ENCODE measurements at regions not wholly inside any gene's neighbourhood (a gene's known extent, or its start where the extent isn't known, plus 50 kb on each side); places are given as distances from the start of the nearest gene placed in this dataset.
"Not testable (repeated sequence)": the region's sequence is repeated elsewhere in the genome, so short reads cannot be mapped to it uniquely, and the experiment has no call there.

- H3K36me3 ChIP-seq (ENCODE audit: control insufficient read depth in 2 of 2, extremely low read depth in 1 of 2, insufficient read depth in 2 of 2, low read length in 2 of 2), result no peaks in the 10 kb centered on the region
- TF ChIP-seq EZH2 (IDR thresholded peaks at IDR 0.05; ENCODE audit: borderline replicate concordance, low read depth, low read length, severe bottlenecking), result no peak
- POLR2A ChIA-PET, result no interaction called here
These were observed 50.8 kb upstream of the MCUR1 start for GRCh38 chr6:13865141-13865540.

GRCh38 chr6:13864669-13865068 lies 50.3 kb upstream of the MCUR1 start:
- dilution Hi-C loops (cut with MboI; ENCODE audit: extremely low pct_ligation_motif_present, low sequenced_read_pairs); H2AFZ ChIP-seq (ENCODE audit: low read depth, low read length); H3K4me1 ChIP-seq (ENCODE audit: control insufficient read depth, extremely low read depth, insufficient read depth, low read length); DNase-seq (ENCODE audit: low read depth, low spot score); CTCF ChIA-PET; H3K27ac ChIP-seq (ENCODE audit: insufficient read depth, low read depth, low read length); H3K79me2 ChIP-seq (ENCODE audit: control insufficient read depth, insufficient read depth, low read length); FAIRE-seq; H3K4me2 ChIP-seq (ENCODE audit: insufficient read depth, low read length); H3K27me3 ChIP-seq (ENCODE audit: control insufficient read depth in 2 of 2, insufficient read depth in 2 of 2, low read length in 2 of 2); H3K36me3 ChIP-seq (ENCODE audit: control insufficient read depth in 2 of 2, extremely low read depth in 1 of 2, insufficient read depth in 2 of 2, low read length in 2 of 2); POLR2A ChIA-PET; BruUV-seq (replicated peaks); H3K9me3 ChIP-seq (replicated peaks; ENCODE audit: control insufficient read depth, insufficient read depth, low read length); H4K20me1 ChIP-seq (replicated peaks; ENCODE audit: control insufficient read depth, extremely low read depth, insufficient read depth, low read length); H3K9ac ChIP-seq (replicated peaks; ENCODE audit: extremely low read depth, insufficient read depth, low read length); intact Hi-C loops (cut with micrococcal nuclease); H3K9me1 ChIP-seq (replicated peaks; ENCODE audit: control insufficient read depth, extremely low read depth, insufficient read depth, low read length); H3K4me3 ChIP-seq (replicated peaks in 1 of 3; ENCODE audit: insufficient read depth in 1 of 3, low read depth in 1 of 3, low read length in 3 of 3): not testable (repeated sequence)

More at GRCh38 chr6:13865141-13865540, 50.8 kb upstream of the MCUR1 start:
- no peak overlapping the region for H3K4me2 ChIP-seq (ENCODE audit: insufficient read depth, low read length)
- no peak overlapping the region for H3K4me3 ChIP-seq (replicated peaks in 1 of 3; ENCODE audit: insufficient read depth in 1 of 3, low read depth in 1 of 3, low read length in 3 of 3)
- BruUV-seq (replicated peaks), result no TSS peak
- CTCF ChIA-PET, result no interaction called here
- intact Hi-C loops (cut with micrococcal nuclease) (no loop called here), dilution Hi-C loops (cut with MboI; ENCODE audit: extremely low pct_ligation_motif_present, low sequenced_read_pairs) (no loop called here)
- no peaks in the 10 kb centered on the region for H3K9me1 ChIP-seq (replicated peaks; ENCODE audit: control insufficient read depth, extremely low read depth, insufficient read depth, low read length)
- no peak overlapping the region for H2AFZ ChIP-seq (ENCODE audit: low read depth, low read length)
- H3K9ac ChIP-seq (replicated peaks; ENCODE audit: extremely low read depth, insufficient read depth, low read length), result no peak overlapping the region
- H3K79me2 ChIP-seq (ENCODE audit: control insufficient read depth, insufficient read depth, low read length), result no peaks in the 10 kb centered on the region
- H3K4me1 ChIP-seq (ENCODE audit: control insufficient read depth, extremely low read depth, insufficient read depth, low read length), result no peaks in the 10 kb centered on the region
- FAIRE-seq, result no peak
- H4K20me1 ChIP-seq (replicated peaks; ENCODE audit: control insufficient read depth, extremely low read depth, insufficient read depth, low read length), result no peaks in the 10 kb centered on the region
- DNase-seq (ENCODE audit: low read depth, low spot score), result no peak
- H3K27ac ChIP-seq (ENCODE audit: insufficient read depth, low read depth, low read length), result no peak overlapping the region
- H3K27me3 ChIP-seq (ENCODE audit: control insufficient read depth in 2 of 2, insufficient read depth in 2 of 2, low read length in 2 of 2), result peaks cover 3% of the 10 kb centered on the region in 2 experiments
- H3K9me3 ChIP-seq (replicated peaks; ENCODE audit: control insufficient read depth, insufficient read depth, low read length), result no peaks in the 10 kb centered on the region
